GM18907 (cell line): ENCODE measurements at regions not wholly inside any gene's neighbourhood (a gene's known extent, or its start where the extent isn't known, plus 50 kb on each side); places are given as distances from the start of the nearest gene placed in this dataset.
"Not testable (repeated sequence)": the region's sequence is repeated elsewhere in the genome, so short reads cannot be mapped to it uniquely, and the experiment has no call there.

Source experiments
- ATAC-seq: cut with Tn5 transposase; IDR thresholded peaks from one replicate; pipeline ENCODE4 v1.9.1; 2021; ENCODE audit warnings: mild to moderate bottlenecking, moderate library complexity; ENCODE audit not compliant: unreplicated experiment

GRCh38 chr21:16211339-16212303, 481.8 kb downstream of the USP25 start:
- no peak for ATAC-seq

GRCh38 chr21:16213518-16213917, 483.7 kb downstream of the USP25 start:
- ATAC-seq: no peak

- no peak for ATAC-seq
Observed at GRCh38 chr21:16215193-16215592, 485.4 kb downstream of the USP25 start.

- ATAC-seq: no peak
Observed at GRCh38 chr21:16215663-16216183, 485.9 kb downstream of the USP25 start.

- no peak for ATAC-seq
Observed at GRCh38 chr21:16216288-16216962, 486.6 kb downstream of the USP25 start.

- no peak for ATAC-seq
Observed at GRCh38 chr21:16218682-16219343, 489.0 kb downstream of the USP25 start.

- ATAC-seq: not testable (repeated sequence)
Observed at GRCh38 chr21:16224756-16225155, 495.0 kb downstream of the USP25 start.

GRCh38 chr21:16239659-16240265, 510.0 kb downstream of the USP25 start:
- no peak for ATAC-seq

GRCh38 chr21:16241016-16241415, 511.2 kb downstream of the USP25 start:
- no peak for ATAC-seq

- no peak for ATAC-seq
Observed at GRCh38 chr21:16241479-16241963, 511.7 kb downstream of the USP25 start.

GRCh38 chr21:16243396-16243795, 513.6 kb downstream of the USP25 start:
- no peak for ATAC-seq

GRCh38 chr21:16248705-16249104, 518.9 kb downstream of the USP25 start:
- ATAC-seq: no peak

- no peak for ATAC-seq
Observed at GRCh38 chr21:16250273-16250672, 520.5 kb downstream of the USP25 start.

- ATAC-seq: no peak
Observed at GRCh38 chr21:16258844-16259611, 529.2 kb downstream of the USP25 start.

- ATAC-seq: no peak
Observed at GRCh38 chr21:16262091-16262490, 532.3 kb downstream of the USP25 start.

- ATAC-seq: no peak
Observed at GRCh38 chr21:16264319-16264718, 534.5 kb downstream of the USP25 start.

GRCh38 chr21:16269476-16269875, 539.7 kb downstream of the USP25 start:
- ATAC-seq: no peak

- no peak for ATAC-seq
Observed at GRCh38 chr21:16279731-16280581, 550.2 kb downstream of the USP25 start.

- ATAC-seq: no peak
Observed at GRCh38 chr21:16280686-16281091, 550.9 kb downstream of the USP25 start.
